ENCODE measurements at regions not wholly inside any gene's neighbourhood (a gene's known extent, or its start where the extent isn't known, plus 50 kb on each side); places are given as distances from the start of the nearest gene placed in this dataset.

DNA sequence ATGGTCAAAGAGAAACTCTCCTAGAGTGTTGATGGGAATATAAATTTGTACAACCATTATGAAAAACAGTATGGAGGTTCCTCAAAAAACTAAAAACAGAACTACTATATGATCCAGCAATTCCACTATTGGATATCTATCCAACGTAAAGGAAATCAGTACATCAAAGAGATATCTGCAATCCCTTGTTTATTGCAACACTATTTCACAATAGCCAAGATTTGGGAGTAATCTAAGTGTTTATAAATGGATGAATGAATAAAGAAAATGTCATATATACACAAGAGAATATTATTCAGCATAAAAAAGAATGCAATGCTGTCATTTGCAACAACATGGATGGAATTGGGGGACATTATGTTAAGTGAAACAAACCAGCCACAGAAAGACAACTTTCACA, 1118.1 kb upstream of the PRKX start:
- TF ChIP-seq, protein P1, sequence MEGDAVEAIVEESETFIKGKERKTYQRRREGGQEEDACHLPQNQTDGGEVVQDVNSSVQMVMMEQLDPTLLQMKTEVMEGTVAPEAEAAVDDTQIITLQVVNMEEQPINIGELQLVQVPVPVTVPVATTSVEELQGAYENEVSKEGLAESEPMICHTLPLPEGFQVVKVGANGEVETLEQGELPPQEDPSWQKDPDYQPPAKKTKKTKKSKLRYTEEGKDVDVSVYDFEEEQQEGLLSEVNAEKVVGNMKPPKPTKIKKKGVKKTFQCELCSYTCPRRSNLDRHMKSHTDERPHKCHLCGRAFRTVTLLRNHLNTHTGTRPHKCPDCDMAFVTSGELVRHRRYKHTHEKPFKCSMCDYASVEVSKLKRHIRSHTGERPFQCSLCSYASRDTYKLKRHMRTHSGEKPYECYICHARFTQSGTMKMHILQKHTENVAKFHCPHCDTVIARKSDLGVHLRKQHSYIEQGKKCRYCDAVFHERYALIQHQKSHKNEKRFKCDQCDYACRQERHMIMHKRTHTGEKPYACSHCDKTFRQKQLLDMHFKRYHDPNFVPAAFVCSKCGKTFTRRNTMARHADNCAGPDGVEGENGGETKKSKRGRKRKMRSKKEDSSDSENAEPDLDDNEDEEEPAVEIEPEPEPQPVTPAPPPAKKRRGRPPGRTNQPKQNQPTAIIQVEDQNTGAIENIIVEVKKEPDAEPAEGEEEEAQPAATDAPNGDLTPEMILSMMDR (conservative IDR thresholded peaks at IDR 0.05; ENCODE audit: low read depth, low read length) = no peak
- TF ChIP-seq POLR2A (IDR thresholded peaks at IDR 0.05; ENCODE audit: low read depth, low read length) = no peak
- TF ChIP-seq BHLHE40 (IDR thresholded peaks at IDR 0.05; ENCODE audit: low read depth, low read length) = no peak
- no peak for TF ChIP-seq RAD21 (IDR thresholded peaks at IDR 0.05; ENCODE audit: low read length)
- TF ChIP-seq CEBPB (IDR thresholded peaks at IDR 0.05; ENCODE audit: low read depth, low read length) = peak; percentile 30; the same call in 1 of the 2 replicates
- TF ChIP-seq MXI1 (IDR thresholded peaks at IDR 0.05; ENCODE audit: borderline replicate concordance, low read depth, low read length) = no peak
- no peak for TF ChIP-seq MAFK (IDR thresholded peaks at IDR 0.05; ENCODE audit: low read depth, low read length)
- no peak for TF ChIP-seq RFX5 (IDR thresholded peaks at IDR 0.05; ENCODE audit: low read depth, low read length)

All from IMR-90 (cell line).